ENCODE measurements at regions not wholly inside any gene's neighbourhood (a gene's known extent, or its start where the extent isn't known, plus 50 kb on each side); places are given as distances from the start of the nearest gene placed in this dataset.

- H3K4me3 ChIP-seq = no peak overlapping the region
- WGBS = 75% methylated on average over 1 of the region's 1 CpG
- H3K9me3 ChIP-seq = no peaks in the 10 kb centered on the region
Observed at GRCh38 chr21:21666689-21667088, 668.5 kb downstream of the NCAM2 start.

GRCh38 chr21:21668198-21668597 is 670.0 kb downstream of the NCAM2 start:
- H3K4me3 ChIP-seq = no peak overlapping the region
- H3K9me3 ChIP-seq = no peaks in the 10 kb centered on the region
- DNase-seq (ENCODE audit: low spot score in 2 of 2) = no peak
- H3K4me1 ChIP-seq = no peaks in the 10 kb centered on the region
- 93% methylated on average over 1 of the region's 1 CpG for WGBS
- TF ChIP-seq CTCF (IDR thresholded peaks at IDR 0.05) (no peak), POLR2A (IDR thresholded peaks at IDR 0.05) (no peak), EP300 (IDR thresholded peaks at IDR 0.05) (no peak), POLR2AphosphoS5 (IDR thresholded peaks at IDR 0.05) (no peak)
- H3K36me3 ChIP-seq = no peaks in the 10 kb centered on the region
- H3K27me3 ChIP-seq = no peaks in the 10 kb centered on the region
- H3K27ac ChIP-seq = no peak overlapping the region

More at GRCh38 chr21:21666689-21667088, 668.5 kb downstream of the NCAM2 start:
- DNase-seq (ENCODE audit: low spot score in 2 of 2) = no peak
- H3K27ac ChIP-seq = no peak overlapping the region
- no peaks in the 10 kb centered on the region for H3K27me3 ChIP-seq
- H3K4me1 ChIP-seq = no peaks in the 10 kb centered on the region
- no peak for TF ChIP-seq CTCF (IDR thresholded peaks at IDR 0.05)
- TF ChIP-seq POLR2AphosphoS5 (IDR thresholded peaks at IDR 0.05) = no peak
- TF ChIP-seq EP300 (IDR thresholded peaks at IDR 0.05) = no peak
- no peak for TF ChIP-seq POLR2A (IDR thresholded peaks at IDR 0.05)
- no peaks in the 10 kb centered on the region for H3K36me3 ChIP-seq

GRCh38 chr21:21673959-21674358 is 675.8 kb downstream of the NCAM2 start:
- no peaks in the 10 kb centered on the region for H3K36me3 ChIP-seq
- no peak overlapping the region for H3K27ac ChIP-seq
- H3K27me3 ChIP-seq = no peaks in the 10 kb centered on the region
- H3K9me3 ChIP-seq = peaks cover under 1% of the 10 kb centered on the region
- TF ChIP-seq EP300 (IDR thresholded peaks at IDR 0.05) (no peak), CTCF (IDR thresholded peaks at IDR 0.05) (no peak), POLR2A (IDR thresholded peaks at IDR 0.05) (no peak), POLR2AphosphoS5 (IDR thresholded peaks at IDR 0.05) (no peak)
- no peak overlapping the region for H3K4me3 ChIP-seq
- DNase-seq (ENCODE audit: low spot score in 2 of 2) = no peak
- no peaks in the 10 kb centered on the region for H3K4me1 ChIP-seq
- WGBS = 32% methylated on average over 1 of the region's 1 CpG

- no peak for DNase-seq (ENCODE audit: low spot score in 2 of 2)
- Histone ChIP-seq H3K27ac (no peak overlapping the region), H3K36me3 (no peaks in the 10 kb centered on the region), H3K4me3 (no peak overlapping the region), H3K27me3 (no peaks in the 10 kb centered on the region), H3K4me1 (no peaks in the 10 kb centered on the region), H3K9me3 (peaks cover 6% of the 10 kb centered on the region)
- WGBS = 57% methylated on average over 5 of the region's 5 CpGs
- no peak for TF ChIP-seq POLR2AphosphoS5 (IDR thresholded peaks at IDR 0.05)
- no peak for TF ChIP-seq CTCF (IDR thresholded peaks at IDR 0.05)
- TF ChIP-seq POLR2A (IDR thresholded peaks at IDR 0.05) = no peak
- TF ChIP-seq EP300 (IDR thresholded peaks at IDR 0.05) = no peak
Observed at GRCh38 chr21:21675601-21676000, 677.4 kb downstream of the NCAM2 start.

GRCh38 chr21:21682172-21682571 is 684.0 kb downstream of the NCAM2 start:
- DNase-seq (ENCODE audit: low spot score in 2 of 2) = no peak
- no peaks in the 10 kb centered on the region for H3K4me1 ChIP-seq
- H3K36me3 ChIP-seq = no peaks in the 10 kb centered on the region
- 51% methylated on average over 2 of the region's 2 CpGs for WGBS
- H3K27ac ChIP-seq = no peak overlapping the region
- no peak overlapping the region for H3K4me3 ChIP-seq
- peaks cover 6% of the 10 kb centered on the region for H3K9me3 ChIP-seq
- no peaks in the 10 kb centered on the region for H3K27me3 ChIP-seq
- TF ChIP-seq CTCF (IDR thresholded peaks at IDR 0.05) (no peak), EP300 (IDR thresholded peaks at IDR 0.05) (no peak), POLR2A (IDR thresholded peaks at IDR 0.05) (no peak), POLR2AphosphoS5 (IDR thresholded peaks at IDR 0.05) (no peak)

Data from suprapubic skin (tissue), 4 donors.